H1 (cell line): ENCODE measurements at regions not wholly inside any gene's neighbourhood (a gene's known extent, or its start where the extent isn't known, plus 50 kb on each side); places are given as distances from the start of the nearest gene placed in this dataset.

ENCODE experiments used
- CTCF ChIA-PET: fragments of 300-600 bp; sonication (Branson Sonifier 250); formaldehyde crosslinking; loops from one replicate; lab custom pipeline; 2021; ENCODE audit not compliant: partially characterized antibody; lab: Charles Lee
- POLR2A ChIA-PET: fragments of 300-600 bp; sonication (Branson Sonifier 250); formaldehyde crosslinking; loops from one replicate; lab custom pipeline; 2021; ENCODE audit warnings: inconsistent platforms; ENCODE audit not compliant: partially characterized antibody; lab: Charles Lee
- DNase-seq, 2 experiments: peaks; one replicate each; pipeline versions ENCODE4 v3.0.0 to v3.0.0-alpha.2; 2010 to 2022; ENCODE audit warnings: low spot score in 2 of 2, low read depth in 1 of 2, mixed read lengths in 1 of 2
- FAIRE-seq: peaks from 2 replicates; lab custom pipeline; 2011; peaks lifted over from hg19 to GRCh38; lab: Jason Lieb, UNC
- H2AFZ ChIP-seq: 2 replicates; pipeline ENCODE4 v1.8.1; 2012; ENCODE audit warnings: low read length, inconsistent platforms
- H2AK5ac ChIP-seq: 2 replicates; pipeline ENCODE4 v1.6.1; 2013; ENCODE audit warnings: low read depth, low read length
- H2BK120ac ChIP-seq: replicated peaks from 2 replicates; pipeline ENCODE3; 2013; ENCODE audit warnings: low read depth, low read length, inconsistent platforms
- H2BK12ac ChIP-seq: 2 replicates; pipeline ENCODE4 v1.6.1; 2013; ENCODE audit warnings: low read depth, low read length
- H2BK15ac ChIP-seq: 2 replicates; pipeline ENCODE4 v1.6.1; 2013; ENCODE audit warnings: low read length
- H2BK20ac ChIP-seq: 2 replicates; pipeline ENCODE4 v1.6.1; 2013; ENCODE audit warnings: low read length
- H2BK5ac ChIP-seq: 2 replicates; pipeline ENCODE4 v1.6.1; 2013; ENCODE audit warnings: low read depth, low read length
- H3K14ac ChIP-seq: 2 replicates; pipeline ENCODE4 v1.6.1; 2013; ENCODE audit warnings: inconsistent platforms; ENCODE audit not compliant: insufficient read length
- H3K18ac ChIP-seq: 2 replicates; pipeline ENCODE4 v1.6.1; 2013; ENCODE audit warnings: low read length; ENCODE audit errors: extremely low read depth
- H3K23ac ChIP-seq: 2 replicates; pipeline ENCODE4 v1.6.1; 2013; ENCODE audit warnings: inconsistent platforms; ENCODE audit not compliant: insufficient read length
- H3K23me2 ChIP-seq: 2 replicates; pipeline ENCODE4 v1.6.1; 2013; ENCODE audit warnings: low read depth, low read length
- H3K27ac ChIP-seq: 2 replicates; pipeline ENCODE4 v1.6.1; 2011; ENCODE audit warnings: low read depth, low read length, inconsistent platforms
- H3K27me3 ChIP-seq, 4 experiments: replicated peaks in 1 of 4; 1 replicate in 1 of 4; 2 replicates in 3 of 4; pipeline versions ENCODE4 v1.6.1 to v1.8.1; 2011 to 2013; ENCODE audit warnings: low read length in 3 of 4, mild to moderate bottlenecking in 3 of 4, inconsistent platforms in 2 of 4, mixed read lengths in 2 of 4, moderate library complexity in 1 of 4; ENCODE audit not compliant: control insufficient read depth in 3 of 4, insufficient read depth in 3 of 4; ENCODE audit errors: extremely low read depth in 1 of 4
- H3K36me3 ChIP-seq, 4 experiments: 2 replicates each; pipeline versions ENCODE4 v1.6.1 to v1.8.1; 2011 to 2013; ENCODE audit warnings: mild to moderate bottlenecking in 4 of 4, low read length in 3 of 4, moderate library complexity in 2 of 4, control low read depth in 1 of 4, inconsistent platforms in 1 of 4; ENCODE audit not compliant: insufficient read depth in 4 of 4, control insufficient read depth in 2 of 4
- H3K4ac ChIP-seq: replicated peaks from 2 replicates; pipeline ENCODE3; 2013; ENCODE audit warnings: low read length, low read depth, mixed read lengths, inconsistent platforms; ENCODE audit not compliant: insufficient read length
- H3K4me1 ChIP-seq, 4 experiments: replicated peaks in 1 of 4; 1 replicate in 1 of 4; 2 replicates in 3 of 4; pipeline versions ENCODE4 v1.6.1 to v1.8.1; 2011 to 2013; ENCODE audit warnings: low read length in 3 of 4, inconsistent platforms in 2 of 4, mixed read lengths in 1 of 4; ENCODE audit not compliant: insufficient read depth in 4 of 4, control insufficient read depth in 3 of 4
- H3K4me2 ChIP-seq, 2 experiments: 2 replicates each; pipeline versions ENCODE4 v1.6.1 to v1.8.1; 2011 to 2013; ENCODE audit warnings: low read depth in 2 of 2, low read length in 2 of 2, control low read depth in 1 of 2, inconsistent platforms in 1 of 2, mild to moderate bottlenecking in 1 of 2; ENCODE audit not compliant: insufficient read depth in 1 of 2
- H3K4me3 ChIP-seq, 4 experiments: fragments of 200-600, 300-600 bp in 1 of 4; sonication (generic), shearing (Covaris generic), sonication (Bioruptor Twin) in 1 of 4; 2 replicates each; pipeline versions ENCODE4 v1.5.1 to v1.8.1; 2011 to 2016; ENCODE audit warnings: low read length in 4 of 4, low read depth in 3 of 4, control low read depth in 2 of 4, inconsistent platforms in 2 of 4, mild to moderate bottlenecking in 2 of 4, mixed read lengths in 1 of 4, moderate library complexity in 1 of 4; ENCODE audit not compliant: insufficient read depth in 2 of 4; ENCODE audit errors: extremely low read depth in 1 of 4
- H3K56ac ChIP-seq: replicated peaks from 2 replicates; pipeline ENCODE3; 2013; ENCODE audit warnings: low read depth, mild to moderate bottlenecking, mixed read lengths, low read length, inconsistent platforms; ENCODE audit not compliant: insufficient read length
- H3K79me1 ChIP-seq: 2 replicates; pipeline ENCODE4 v1.6.1; 2013; ENCODE audit warnings: low read depth, low read length, control low read depth
- H3K79me2 ChIP-seq, 2 experiments: 2 replicates each; pipeline versions ENCODE4 v1.6.1 to v1.8.1; 2012 to 2013; ENCODE audit warnings: low read length in 2 of 2, mild to moderate bottlenecking in 2 of 2, inconsistent platforms in 1 of 2; ENCODE audit not compliant: insufficient read depth in 2 of 2, control insufficient read depth in 1 of 2
- H3K9ac ChIP-seq, 4 experiments: replicated peaks in 1 of 4; 1 replicate in 1 of 4; 2 replicates in 3 of 4; pipeline versions ENCODE4 v1.6.1 to v1.8.1; 2011 to 2013; ENCODE audit warnings: low read depth in 3 of 4, low read length in 3 of 4, control low read depth in 2 of 4, mild to moderate bottlenecking in 2 of 4, moderate library complexity in 2 of 4, inconsistent platforms in 1 of 4; ENCODE audit errors: extremely low read depth in 1 of 4
- H3K9me3 ChIP-seq, 2 experiments: 2 replicates each; pipeline versions ENCODE4 v1.6.1 to v1.8.1; 2012 to 2013; ENCODE audit warnings: mild to moderate bottlenecking in 2 of 2, moderate library complexity in 2 of 2, control low read depth in 1 of 2, inconsistent platforms in 1 of 2, low read depth in 1 of 2, low read length in 1 of 2, mixed read lengths in 1 of 2; ENCODE audit not compliant: insufficient read depth in 2 of 2
- H4K20me1 ChIP-seq, 2 experiments: replicated peaks in 1 of 2; 2 replicates each; pipeline versions ENCODE3 to v1.8.1; 2011 to 2013; ENCODE audit warnings: inconsistent platforms in 2 of 2, low read length in 2 of 2, mild to moderate bottlenecking in 1 of 2; ENCODE audit not compliant: insufficient read depth in 2 of 2, control insufficient read depth in 1 of 2
- H4K5ac ChIP-seq: 2 replicates; pipeline ENCODE4 v1.6.1; 2013; ENCODE audit warnings: low read length, low read depth, mixed read lengths, inconsistent platforms; ENCODE audit not compliant: insufficient read length
- H4K8ac ChIP-seq: 2 replicates; pipeline ENCODE4 v1.8.0; 2013; ENCODE audit warnings: mild to moderate bottlenecking, moderate library complexity, low read length, inconsistent platforms; ENCODE audit not compliant: insufficient read depth; ENCODE audit errors: extremely low read depth
- H4K91ac ChIP-seq: replicated peaks from 2 replicates; pipeline ENCODE3; 2013; ENCODE audit warnings: low read length, mixed read lengths, inconsistent platforms; ENCODE audit not compliant: insufficient read length
- KDM4A ChIP-seq: IDR thresholded peaks from one replicate; pipeline ENCODE4 v1.7.1; 2012; ENCODE audit warnings: low read depth, mild to moderate bottlenecking, moderate library complexity, low read length, inconsistent platforms; ENCODE audit not compliant: severe bottlenecking
- RBBP5 ChIP-seq: IDR thresholded peaks from 2 replicates; pipeline ENCODE4 v1.7.1; 2012; ENCODE audit warnings: low read depth, mild to moderate bottlenecking, inconsistent platforms, low read length, moderate library complexity, borderline replicate concordance
- WGBS, 2 experiments: shearing (Covaris generic) in 1 of 2; methylation state at CpG; one replicate each; pipeline versions ENCODE4 v1.1.6 to v1.1.7; 2013 to 2015; ENCODE audit warnings: low lambda C conversion rate in 2 of 2, mixed read lengths in 2 of 2, inconsistent platforms in 1 of 2, low coverage in 1 of 2, missing lambda C conversion rate in 1 of 2; ENCODE audit not compliant: insufficient replicate concordance in 2 of 2, insufficient coverage in 1 of 2, insufficient read length in 1 of 2; ENCODE audit errors: extremely low coverage in 1 of 2, missing lambda C conversion rate in 1 of 2; 5-methylcytosine and 5-hydroxymethylcytosine counted together

GRCh38 chr6:87968435-87969278 is 79.0 kb upstream of the SPACA1 start:
- Histone ChIP-seq H3K4me3 (peak overlapping the region; percentile 38 to 63 (median 52)), H3K36me3 (no peaks in the 10 kb centered on the region), H3K23ac (no peak overlapping the region), H3K4me2 (peak overlapping the region; percentile 71 to 95), H4K20me1 (no peaks in the 10 kb centered on the region), H3K56ac (no peak overlapping the region), H3K9me3 (no peaks in the 10 kb centered on the region), H2AK5ac (no peak overlapping the region), H2BK120ac (no peak overlapping the region), H3K79me1 (no peaks in the 10 kb centered on the region), H3K14ac (no peak overlapping the region), H2BK15ac (no peak overlapping the region), H3K27me3 (no peaks in the 10 kb centered on the region), H2BK12ac (no peak overlapping the region), H3K9ac (no peak overlapping the region; a peak in 1 of 7 replicates), H3K23me2 (peaks cover 5% of the 10 kb centered on the region; the same call in 1 of the 2 replicates), H3K4me1 (peaks cover 0 to 6% (median 0%) of the 10 kb centered on the region in 4 experiments; a peak in 2 of 7 replicates), H4K8ac (no peak overlapping the region), H2BK5ac (no peak overlapping the region), H4K5ac (no peak overlapping the region), H3K79me2 (no peaks in the 10 kb centered on the region), H4K91ac (no peak overlapping the region), H3K4ac (no peak overlapping the region), H2AFZ (peak overlapping the region; percentile 44; the same call in 1 of the 2 replicates), H2BK20ac (0 out of 2 replicates have a peak overlapping the region, but pooled peaks have one; percentile 43), H3K27ac (no peak overlapping the region), H3K18ac (no peak overlapping the region)
- TF ChIP-seq KDM4A (peak; percentile 54), RBBP5 (no peak)
- FAIRE-seq (no peak), DNase-seq (peak in 1 of 2 experiments; percentile 54)
- WGBS, 2 experiments, result 18% methylated on average over 26 of the region's 26 CpGs; no CpG with 5 or more reads in 1 of the 2 experiments
- ChIA-PET POLR2A (interaction anchor here (0.5 kb wide), 1 partner anchor 14 kb away, joined by 4 read pairs; no protein-coding TSS in a partner anchor), CTCF (interaction anchor here (1.0 to 1.3 kb wide), 2 partner anchors 17 to 36 kb away, joined by 3 to 4 read pairs; no protein-coding TSS in a partner anchor)
